HS-27A (cell line): ENCODE measurements at regions not wholly inside any gene's neighbourhood (a gene's known extent, or its start where the extent isn't known, plus 50 kb on each side); places are given as distances from the start of the nearest gene placed in this dataset.

Experiments used
- DNase-seq: peaks from one replicate; pipeline ENCODE4 v3.0.0-alpha.2; 2012; ENCODE audit warnings: low read depth, missing footprints

DNA sequence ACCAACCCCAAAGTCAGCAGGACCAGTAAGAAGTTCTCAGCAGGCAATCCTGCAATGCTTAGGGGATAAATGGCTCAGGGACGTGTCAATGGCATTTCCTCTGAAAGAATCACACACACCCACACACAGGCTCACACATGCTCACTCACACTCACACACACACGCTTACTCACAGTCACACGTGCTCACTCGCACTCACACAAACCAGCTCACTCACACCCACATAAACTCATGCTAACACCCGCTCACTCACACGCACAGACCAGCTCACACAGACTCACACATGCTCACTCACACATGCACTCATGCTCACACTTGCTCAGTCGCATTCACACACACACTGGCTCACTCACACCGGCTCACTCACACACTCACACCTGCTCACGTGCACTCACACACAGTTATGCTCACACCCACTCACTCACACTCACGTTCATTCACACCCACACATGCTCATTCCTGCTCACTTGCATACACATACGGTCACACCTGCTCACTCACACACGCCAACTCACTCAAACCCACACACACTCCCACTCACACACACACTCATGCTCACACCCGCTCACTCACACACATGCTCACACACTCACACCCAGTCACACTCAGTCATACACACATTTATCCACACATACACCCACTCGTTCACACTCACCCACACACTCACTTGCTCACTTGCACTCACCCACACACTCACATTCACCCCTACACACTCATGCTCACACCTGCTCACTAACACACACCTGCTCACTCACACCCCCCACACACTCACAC, 436.8 kb downstream of the BCL11B start:
- DNase-seq, result no peak

DNA sequence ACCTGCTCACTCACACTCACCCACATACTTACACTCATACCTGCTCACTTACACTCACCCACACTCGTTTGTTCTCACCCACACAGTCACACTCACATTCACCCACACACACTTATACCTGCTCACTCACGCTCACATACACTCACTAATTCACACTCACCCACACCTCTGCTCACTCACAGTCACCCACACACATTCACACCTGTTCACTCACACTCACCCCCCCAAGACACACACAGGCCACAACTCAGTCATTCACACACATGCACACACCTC, 436.2 kb downstream of the BCL11B start:
- DNase-seq, result no peak

DNA sequence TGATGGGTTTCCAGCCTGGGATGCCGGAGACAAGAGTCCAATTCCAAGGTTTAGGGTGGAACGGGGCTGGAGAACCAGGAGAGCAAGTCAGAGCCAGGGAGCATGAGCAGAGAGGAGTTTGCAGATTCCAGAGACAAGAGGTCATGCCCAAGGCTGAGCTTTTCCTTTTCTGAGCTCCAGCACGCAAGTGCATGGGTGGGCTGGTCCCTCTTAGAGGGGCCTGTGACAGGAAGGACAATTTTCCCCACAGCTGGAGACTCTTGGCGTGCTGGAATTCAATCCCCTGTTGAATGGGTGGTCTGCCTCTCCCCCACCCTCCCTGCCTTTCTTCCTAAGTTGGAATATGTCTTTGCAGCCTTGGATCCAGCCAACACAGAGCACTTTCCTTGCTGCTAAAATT, 431.9 kb downstream of the BCL11B start:
- DNase-seq, result no peak

DNA sequence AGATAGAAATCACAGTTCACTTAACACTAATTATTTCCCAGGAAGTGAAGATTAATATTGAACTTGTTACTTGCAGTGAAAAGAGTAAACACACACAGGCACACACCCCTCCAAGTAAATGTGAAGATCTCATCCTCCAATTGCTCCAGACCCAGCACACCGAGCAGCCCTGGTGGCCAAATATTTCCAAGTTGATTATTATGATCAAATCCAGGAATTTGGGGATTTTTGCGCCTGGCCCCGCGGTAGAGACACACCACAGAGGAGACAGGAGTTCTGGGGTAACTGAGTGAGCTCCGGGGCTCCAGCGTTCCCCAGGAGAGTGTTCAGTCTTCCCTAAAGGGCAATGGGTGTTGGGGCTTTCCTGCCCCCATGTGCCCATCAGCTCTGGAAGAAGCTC, 431.5 kb downstream of the BCL11B start:
- no peak for DNase-seq

DNA sequence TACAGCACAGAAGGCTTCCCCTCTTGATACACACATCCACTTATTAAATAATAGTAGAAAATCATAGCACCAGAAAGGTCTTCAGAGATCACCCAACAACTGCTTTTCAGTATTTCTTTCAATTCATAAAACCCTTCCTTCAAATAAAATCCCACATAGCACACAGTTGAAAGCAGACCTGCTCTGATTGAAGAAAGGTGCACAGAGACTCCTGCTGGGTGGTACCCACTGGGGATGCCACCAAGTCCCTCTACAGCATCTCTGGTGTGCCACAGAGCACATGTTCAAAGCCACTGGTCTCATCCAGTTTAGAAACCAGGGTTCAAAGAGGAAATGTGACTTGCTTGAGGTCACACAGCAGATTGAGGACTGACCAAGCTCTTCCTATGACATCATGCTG, 427.5 kb downstream of the BCL11B start:
- no peak for DNase-seq

DNA sequence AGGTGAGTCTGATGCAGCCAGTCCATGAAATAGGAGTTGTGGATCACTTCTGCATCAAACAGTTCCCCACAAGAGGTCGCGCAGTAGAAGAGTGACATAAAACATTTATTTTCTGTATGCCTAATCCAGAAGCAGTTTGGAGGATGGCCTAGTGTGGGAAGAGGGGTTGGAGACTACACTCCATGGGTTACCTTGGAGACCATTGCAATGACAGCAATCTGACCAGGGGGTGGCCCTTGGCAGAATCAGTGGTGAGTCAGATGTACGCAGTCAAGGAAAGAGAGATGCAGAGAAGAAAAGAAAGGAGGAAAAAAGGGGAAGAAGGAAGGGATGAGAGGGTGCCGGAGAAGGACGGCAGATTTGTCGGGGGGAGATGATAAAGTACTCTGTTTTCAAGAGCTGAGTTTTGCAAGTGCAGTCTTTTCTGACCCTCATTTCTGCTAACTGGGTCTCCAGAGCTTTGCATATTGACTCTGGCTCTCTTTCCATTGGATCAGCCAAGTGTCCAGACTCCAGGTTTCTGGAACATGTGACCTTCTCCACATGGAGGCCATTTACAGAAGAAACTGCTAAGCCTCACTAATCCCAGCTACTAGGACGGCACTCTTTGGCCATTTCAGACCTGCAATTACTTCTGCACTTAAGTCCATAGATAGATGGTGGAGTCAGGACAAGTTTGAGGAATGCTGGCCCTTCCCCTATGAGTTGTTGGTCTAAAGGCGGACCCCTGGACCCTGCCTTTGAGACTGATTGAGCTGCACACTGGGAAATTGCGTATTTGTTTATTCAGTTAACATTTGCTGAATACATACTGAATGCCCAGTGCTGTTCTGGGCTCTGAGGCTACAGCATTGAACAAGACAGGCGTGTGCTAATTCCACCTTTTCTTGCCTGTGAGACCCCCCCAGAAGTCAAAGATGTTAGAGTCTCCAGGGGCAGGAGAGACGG, 424.2 kb downstream of the BCL11B start:
- no peak for DNase-seq

DNA sequence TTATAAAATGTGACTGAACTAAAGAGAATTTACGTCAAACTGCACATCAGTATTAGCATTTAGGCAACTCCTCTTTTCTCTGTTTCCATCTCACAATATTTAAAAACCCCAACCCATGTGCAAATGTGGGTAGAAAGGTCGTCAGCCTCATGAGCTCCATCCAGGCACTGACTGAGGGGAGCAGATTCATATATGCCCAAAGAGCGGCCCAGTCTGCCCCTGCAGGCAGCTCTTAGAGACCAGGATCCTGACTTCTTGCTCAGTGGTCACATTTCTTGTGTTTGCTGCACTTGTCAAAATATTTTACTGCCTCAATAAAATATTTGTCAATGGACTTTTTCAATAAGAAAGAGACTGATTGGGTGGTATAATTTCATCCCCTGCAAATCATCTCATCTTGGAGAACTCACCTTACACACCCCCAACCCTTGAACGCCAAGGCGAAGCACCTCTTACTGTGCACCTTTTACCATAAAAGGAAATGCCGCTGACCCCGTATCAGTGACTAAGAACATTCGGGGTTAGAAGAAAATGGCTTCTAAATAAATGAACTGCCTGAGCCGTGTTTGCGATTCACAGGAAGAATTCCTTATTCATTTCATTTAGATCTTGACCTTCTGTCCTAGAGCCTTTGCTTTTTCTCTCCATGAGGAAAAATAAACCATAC, 418.8 kb downstream of the BCL11B start:
- no peak for DNase-seq

DNA sequence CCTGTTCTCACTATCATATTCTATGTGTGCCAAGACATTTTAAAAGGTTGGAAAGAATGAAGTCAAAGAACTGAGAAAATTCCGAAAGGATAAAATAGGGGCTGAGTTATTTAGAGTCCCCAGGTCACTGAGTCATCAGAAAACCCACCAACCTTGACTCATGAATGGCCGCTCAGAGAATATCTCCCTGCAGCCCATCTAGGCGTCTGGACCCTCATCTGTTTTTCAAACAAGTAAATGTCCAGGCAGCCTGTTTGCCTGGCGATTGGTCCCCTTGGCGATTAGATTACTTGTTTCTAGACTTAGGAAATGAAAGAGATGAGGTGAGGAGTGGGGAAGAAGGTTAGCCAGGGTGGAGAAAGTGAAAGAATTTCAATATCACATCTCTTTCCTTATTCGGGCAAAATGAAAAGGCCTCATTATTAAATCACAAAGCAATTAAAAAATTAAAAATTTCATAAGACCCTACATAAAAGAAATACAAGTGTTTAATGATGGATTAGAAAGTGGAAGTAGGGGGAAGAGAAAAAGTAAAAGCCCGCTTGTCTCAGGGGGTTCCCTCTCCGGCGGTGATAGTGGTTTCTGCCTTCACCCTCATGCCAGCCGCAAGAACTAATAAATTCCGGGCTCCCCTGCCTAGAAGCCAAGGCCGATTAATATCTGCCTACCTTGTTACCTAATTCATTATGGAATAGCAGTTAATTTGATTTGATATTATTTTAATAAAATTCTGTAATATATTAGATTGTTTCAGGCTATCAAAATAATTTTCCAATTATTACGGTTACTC, 415.9 kb downstream of the BCL11B start:
- DNase-seq, result no peak

DNA sequence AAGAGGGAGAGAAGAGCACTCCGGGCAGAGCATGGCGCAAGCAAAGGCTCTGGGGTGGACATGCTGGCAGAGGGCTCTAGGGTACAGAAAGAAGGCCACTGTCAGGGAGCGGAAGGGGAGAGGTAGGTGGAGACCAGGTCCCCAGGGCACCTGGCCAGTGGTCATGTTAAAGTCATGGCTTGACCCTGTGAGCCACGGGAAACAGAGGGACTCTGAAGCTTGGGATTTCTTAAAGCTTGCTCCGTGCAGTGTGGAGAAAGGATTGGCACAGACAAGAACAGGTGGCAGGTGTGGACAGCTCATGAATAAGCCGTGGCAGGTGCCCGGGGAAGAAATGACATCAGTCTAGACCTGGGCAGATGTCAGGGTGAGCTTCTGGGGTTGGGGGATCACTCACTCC, 413.8 kb downstream of the BCL11B start:
- DNase-seq, result no peak

DNA sequence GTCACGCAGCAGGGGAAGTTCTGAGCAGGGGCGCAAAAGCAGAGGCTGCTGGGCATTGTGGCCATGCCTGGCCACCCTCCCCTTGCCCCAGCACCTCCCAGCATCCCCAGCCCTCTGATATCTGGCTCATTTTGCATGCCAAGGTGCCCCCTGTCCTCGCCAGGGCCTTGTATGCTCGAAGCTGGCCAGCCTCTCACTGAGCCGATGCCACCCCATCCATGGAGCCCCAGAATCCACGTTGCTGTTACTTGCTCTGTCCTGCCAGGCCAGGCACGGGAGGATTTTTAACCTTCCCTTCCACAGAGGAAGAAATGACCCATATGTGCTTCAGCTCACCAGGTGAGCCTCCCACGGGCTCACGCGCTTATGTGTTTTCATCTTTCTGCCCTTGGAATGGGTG, 413.4 kb downstream of the BCL11B start:
- DNase-seq, result no peak

DNA sequence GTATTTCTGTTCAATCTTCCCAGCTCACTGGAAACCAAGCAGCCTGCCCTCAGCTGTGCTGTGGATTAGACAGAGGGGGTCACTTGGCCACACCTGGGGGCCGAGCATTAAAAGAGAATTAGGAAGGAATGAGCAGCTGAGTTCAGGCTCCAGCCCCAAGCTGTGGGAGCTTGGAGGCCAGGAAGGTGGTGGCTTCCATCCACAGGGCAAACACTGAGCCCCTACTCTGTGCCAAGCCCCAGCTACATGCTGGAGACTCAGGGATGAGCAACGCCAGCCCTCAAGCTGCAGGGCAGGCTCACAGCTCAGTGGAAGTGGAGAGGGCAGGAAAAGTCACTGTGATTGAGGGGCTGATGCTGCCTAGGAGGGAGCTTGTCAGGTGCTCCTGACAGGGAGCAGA, 412.7 kb downstream of the BCL11B start:
- DNase-seq, result no peak

DNA sequence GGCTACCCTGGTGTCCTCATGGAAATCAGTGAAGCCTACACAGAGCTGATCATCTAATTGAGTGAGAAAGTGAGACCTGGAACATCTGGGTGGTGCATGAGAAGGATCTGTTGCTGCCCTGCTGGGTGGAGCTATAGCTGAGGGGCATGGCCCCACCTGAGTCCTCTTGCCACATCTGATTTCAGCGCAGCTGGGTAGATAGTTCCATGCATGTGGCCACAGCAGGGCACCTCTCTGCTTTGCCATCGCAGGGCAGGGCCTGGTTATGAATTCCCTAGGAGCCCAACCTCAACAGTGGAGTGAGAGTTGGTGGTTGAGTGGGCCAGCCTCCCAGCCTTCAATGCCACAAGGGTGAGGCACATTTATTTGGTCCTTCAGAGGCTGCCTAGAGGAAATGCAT, 407.8 kb downstream of the BCL11B start:
- no peak for DNase-seq

DNA sequence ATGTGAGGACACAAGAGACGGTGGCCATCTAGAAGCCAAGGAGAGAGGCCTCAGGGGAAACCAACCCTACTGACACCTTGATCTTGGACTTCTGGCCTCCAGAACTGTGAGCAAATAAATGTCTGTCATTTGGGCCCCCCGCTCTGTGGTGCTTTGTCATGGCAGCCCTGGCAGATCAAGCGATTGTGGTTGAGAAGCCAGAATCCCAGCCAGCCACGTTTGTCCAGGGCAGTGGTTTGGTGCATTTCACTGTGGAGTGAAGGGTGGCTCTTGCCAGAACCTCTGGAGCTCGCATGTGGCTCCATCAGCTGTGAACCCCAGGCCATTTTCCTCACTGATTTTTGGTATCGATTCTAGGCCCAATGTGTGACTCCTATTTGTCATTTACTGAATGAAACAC, 404.9 kb downstream of the BCL11B start:
- no peak for DNase-seq

DNA sequence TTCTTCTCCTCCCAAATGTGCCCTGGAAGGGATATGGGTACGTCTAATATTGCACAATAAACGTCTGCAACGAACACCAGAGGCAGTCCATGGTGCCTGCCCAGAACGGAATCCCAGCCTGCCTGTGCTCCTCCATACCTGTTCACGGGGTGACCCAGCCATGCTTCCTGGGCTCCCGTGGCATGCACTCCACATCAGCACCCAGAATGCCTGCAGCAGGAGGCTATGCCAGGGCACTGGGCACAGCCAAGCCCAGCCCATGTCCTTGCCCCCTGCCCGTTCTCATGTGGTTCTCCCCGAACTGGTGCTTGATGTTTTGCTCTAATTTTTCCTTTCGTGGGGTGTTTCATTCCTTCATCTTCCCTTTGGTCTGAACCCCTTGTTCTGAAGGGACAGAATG, 404.3 kb downstream of the BCL11B start:
- DNase-seq, result no peak

DNA sequence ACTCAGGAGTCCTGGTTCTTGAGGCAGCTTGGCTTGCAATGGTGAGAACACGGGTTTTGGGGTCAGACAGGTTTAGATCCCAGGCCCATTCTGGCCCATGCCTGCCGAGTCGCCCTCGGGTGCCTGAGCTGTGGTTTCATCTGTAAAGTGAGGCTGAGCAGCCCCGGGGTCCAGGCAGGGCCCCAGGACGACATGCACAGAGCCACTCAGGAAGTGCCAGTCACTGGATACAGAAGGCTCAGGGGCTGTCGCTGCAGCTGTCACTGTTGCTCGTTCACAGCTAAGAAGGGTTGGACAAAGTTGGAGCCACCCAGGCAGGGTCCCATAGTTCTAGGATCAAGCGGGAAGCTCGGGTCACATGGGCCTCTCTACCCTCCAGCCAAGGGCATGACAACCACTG, 403.1 kb downstream of the BCL11B start:
- DNase-seq, result no peak

DNA sequence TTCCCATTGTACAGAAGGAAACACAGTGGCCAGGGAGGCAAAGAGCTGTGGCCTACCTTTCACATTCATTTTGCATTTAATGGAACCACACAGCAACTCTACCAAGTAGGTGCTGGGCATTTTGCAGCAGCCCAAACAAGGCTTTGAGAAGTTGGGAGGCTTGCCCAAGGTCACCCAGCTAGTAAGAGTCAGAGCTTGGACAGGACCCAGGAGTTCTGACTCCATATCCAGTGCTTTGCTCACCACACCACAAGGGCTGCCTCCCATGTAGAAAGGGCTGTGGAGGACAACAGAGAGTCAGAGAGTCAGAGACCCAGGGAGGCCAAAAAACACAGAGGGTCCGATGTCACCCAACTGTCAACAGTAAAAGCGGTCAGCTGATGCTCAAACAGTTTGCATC, 400.2 kb downstream of the BCL11B start:
- no peak for DNase-seq

DNA sequence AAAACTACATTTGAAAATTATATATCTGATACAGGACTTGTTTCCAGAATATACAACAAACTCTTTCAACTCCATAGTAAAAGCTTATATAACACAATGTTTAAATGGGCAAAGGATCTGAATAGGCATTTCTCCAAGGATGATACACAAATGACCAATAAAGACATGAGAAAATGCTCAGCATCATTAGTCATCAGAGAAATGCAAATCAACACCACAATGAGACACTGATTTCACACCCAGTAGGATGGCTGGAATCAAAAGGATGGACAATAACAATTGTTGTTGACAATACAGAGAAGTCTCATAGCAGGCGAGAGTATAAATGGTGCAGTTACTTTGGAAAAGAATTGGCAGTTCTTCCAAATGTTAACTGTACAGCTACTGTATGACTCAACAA, 394.9 kb downstream of the BCL11B start:
- no peak for DNase-seq

DNA sequence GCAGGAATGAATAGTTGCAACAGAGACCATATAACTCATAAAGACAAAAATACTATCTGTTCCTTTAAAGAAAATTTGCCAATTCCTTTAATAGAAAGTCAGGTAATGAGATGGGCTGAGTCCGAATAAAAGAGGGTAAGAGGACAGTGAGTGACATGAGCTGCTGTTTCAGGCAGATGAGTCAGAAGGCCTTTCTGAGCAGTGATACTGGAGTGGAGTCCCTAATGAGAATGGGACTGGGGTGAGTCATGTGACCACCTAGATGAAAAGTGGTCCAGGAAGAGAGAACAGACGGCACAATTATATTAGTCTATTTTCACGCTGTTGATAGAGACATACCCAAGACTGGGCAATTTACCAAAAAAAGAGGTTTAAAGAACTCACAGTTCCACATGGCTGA, 393.7 kb downstream of the BCL11B start:
- DNase-seq, result no peak

DNA sequence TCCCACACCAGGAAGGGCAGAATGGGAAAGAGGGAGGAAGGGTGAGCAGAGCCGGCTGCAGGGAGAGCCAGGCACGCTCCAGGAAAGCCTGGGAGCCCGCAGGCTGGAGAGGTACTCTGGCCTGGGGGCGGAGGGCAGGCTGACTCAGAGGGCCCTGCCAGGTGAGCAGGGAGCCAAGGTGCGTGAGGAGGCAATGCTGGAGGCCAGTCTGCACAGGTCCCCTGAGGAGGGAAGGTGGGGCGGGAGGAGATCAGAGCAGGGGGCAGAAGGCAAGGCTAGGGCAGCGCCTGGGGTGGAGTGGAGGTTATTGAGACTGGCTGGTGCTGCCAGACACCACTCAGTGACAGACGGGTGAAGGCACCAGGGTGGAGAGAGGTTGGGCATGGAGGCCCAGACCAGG, 385.0 kb downstream of the BCL11B start:
- no peak for DNase-seq

DNA sequence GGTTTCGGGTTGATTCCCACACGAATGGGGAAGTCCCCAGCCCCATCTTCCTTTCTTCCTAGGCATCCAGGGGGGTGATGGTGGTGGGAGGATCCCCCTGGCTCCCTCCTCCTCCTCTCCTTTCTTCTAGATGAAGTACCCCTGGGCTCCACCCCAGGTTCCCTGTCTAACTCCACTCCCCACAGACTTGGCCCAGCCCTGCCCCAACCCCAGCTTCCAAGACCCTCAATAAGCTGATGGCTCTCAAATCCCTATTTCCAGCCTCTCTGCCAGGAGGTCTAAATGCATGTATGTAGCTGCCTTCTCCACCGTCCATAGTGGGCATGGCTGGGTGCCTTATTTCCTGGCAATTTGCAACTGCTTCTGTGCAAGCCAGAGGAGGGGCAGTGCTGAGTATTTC, 383.7 kb downstream of the BCL11B start:
- DNase-seq, result no peak

DNA sequence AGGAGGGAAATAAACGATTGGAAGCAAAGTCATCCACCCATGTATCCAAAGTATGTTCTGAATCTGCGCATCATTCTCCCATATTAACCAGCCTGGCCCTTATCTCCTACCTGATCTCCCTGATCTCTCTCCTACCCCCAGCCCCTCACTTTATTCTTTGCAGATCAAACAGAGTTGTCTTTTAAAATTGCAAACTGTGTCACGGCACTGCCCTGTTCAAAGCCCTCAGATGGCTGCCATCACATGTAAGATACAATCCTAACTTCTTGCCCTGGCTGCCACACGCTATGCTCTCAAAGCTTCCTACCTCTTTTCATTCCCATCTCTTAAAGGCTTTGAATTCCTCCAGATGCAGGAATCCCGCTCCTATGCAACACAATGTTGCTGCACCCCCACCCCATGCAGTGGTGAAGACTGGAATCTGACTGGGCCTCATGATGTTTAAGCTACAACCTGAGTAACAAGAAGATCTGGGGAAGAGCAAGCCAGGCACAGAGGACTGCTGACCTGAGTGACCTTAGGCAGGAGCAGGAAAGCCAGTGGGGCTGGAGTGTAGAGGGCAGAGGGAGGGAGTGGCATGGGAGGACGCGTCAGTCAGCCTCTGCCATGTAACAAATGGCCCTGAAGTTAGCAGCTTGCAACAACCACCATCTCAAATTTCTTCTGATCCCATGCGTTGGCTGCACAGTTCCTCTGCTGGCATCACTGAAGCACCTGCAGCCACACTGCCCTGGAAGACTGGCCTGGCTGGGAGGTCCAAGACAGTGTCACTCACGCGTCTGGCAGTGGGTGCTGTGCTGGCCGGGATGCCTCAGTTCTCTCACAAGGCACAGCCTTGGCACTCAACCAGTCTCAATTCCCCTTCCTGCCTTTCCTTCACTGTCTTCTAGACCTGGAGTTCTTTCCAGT, 382.8 kb downstream of the BCL11B start:
- no peak for DNase-seq
